ENCODE measurements at regions not wholly inside any gene's neighbourhood (a gene's known extent, or its start where the extent isn't known, plus 50 kb on each side); places are given as distances from the start of the nearest gene placed in this dataset.

GRCh38 chr1:87263785-87264184 lies 64.9 kb upstream of the LMO4 start:
- TF ChIP-seq CTCF (IDR thresholded peaks at IDR 0.05) (no peak), POLR2AphosphoS5 (IDR thresholded peaks at IDR 0.05; ENCODE audit: insufficient read depth in 1 of 2, low read depth in 1 of 2) (no peak), POLR2A (IDR thresholded peaks at IDR 0.05) (no peak)
